Caki2 (cell line): ENCODE measurements at regions not wholly inside any gene's neighbourhood (a gene's known extent, or its start where the extent isn't known, plus 50 kb on each side); places are given as distances from the start of the nearest gene placed in this dataset.
"Not testable (repeated sequence)": the region's sequence is repeated elsewhere in the genome, so short reads cannot be mapped to it uniquely, and the experiment has no call there.

Experiments used
- DNase-seq: peaks from one replicate; pipeline ENCODE4 v3.0.0-alpha.2; 2015; ENCODE audit warnings: low read depth
- in situ Hi-C: cut with HindIII; loops from 2 replicates; pipeline ENCODE4 v1.10.0; 2016; ENCODE audit warnings: low sequenced_read_pairs, low pct_unique_long_range_greater_than_20kb, mixed read lengths

GRCh38 chr9:2496169-2496568, 125.4 kb upstream of the VLDLR start:
- in situ Hi-C loops, result no loop called here
- no peak for DNase-seq

GRCh38 chr9:2496934-2497333, 124.7 kb upstream of the VLDLR start:
- in situ Hi-C loops, result no loop called here
- no peak for DNase-seq

GRCh38 chr9:2497666-2498400, 123.8 kb upstream of the VLDLR start:
- DNase-seq, result no peak
- in situ Hi-C loops, result no loop called here

- DNase-seq, result no peak
- in situ Hi-C loops, result no loop called here
Observed at GRCh38 chr9:2502210-2502609, 119.4 kb upstream of the VLDLR start.

GRCh38 chr9:2502760-2503159, 118.8 kb upstream of the VLDLR start:
- in situ Hi-C loops, result no loop called here
- no peak for DNase-seq

- in situ Hi-C loops, result no loop called here
- DNase-seq, result no peak
Observed at GRCh38 chr9:2506321-2506720, 115.3 kb upstream of the VLDLR start.

- no peak for DNase-seq
- in situ Hi-C loops, result no loop called here
Observed at GRCh38 chr9:2523591-2523990, 98.0 kb upstream of the VLDLR start.

GRCh38 chr9:2524601-2525000, 97.0 kb upstream of the VLDLR start:
- in situ Hi-C loops, result no loop called here
- no peak for DNase-seq

GRCh38 chr9:2525147-2525546, 96.4 kb upstream of the VLDLR start:
- in situ Hi-C loops, result no loop called here
- no peak for DNase-seq

GRCh38 chr9:2526071-2526828, 95.3 kb upstream of the VLDLR start:
- no peak for DNase-seq

GRCh38 chr9:2531481-2531880, 90.1 kb upstream of the VLDLR start:
- no peak for DNase-seq
- in situ Hi-C loops, result no loop called here

More at GRCh38 chr9:2526071-2526828, 95.3 kb upstream of the VLDLR start:
- in situ Hi-C loops, result no loop called here

- no peak for DNase-seq
- in situ Hi-C loops, result no loop called here
Observed at GRCh38 chr9:2536511-2536910, 85.1 kb upstream of the VLDLR start.

GRCh38 chr9:2545881-2546490, 75.6 kb upstream of the VLDLR start:
- in situ Hi-C loops, result no loop called here
- no peak for DNase-seq

- in situ Hi-C loops, DNase-seq: not testable (repeated sequence)
Observed at GRCh38 chr9:2555899-2556600, 65.5 kb upstream of the VLDLR start.

GRCh38 chr9:2557693-2558092, 63.9 kb upstream of the VLDLR start:
- in situ Hi-C loops, result no loop called here
- DNase-seq, result no peak

GRCh38 chr9:2559192-2560152, 62.1 kb upstream of the VLDLR start:
- DNase-seq, result no peak
- in situ Hi-C loops, result no loop called here

- in situ Hi-C loops, result no loop called here
- no peak for DNase-seq
Observed at GRCh38 chr9:2560180-2560579, 61.4 kb upstream of the VLDLR start.
